K562 (cell line): ENCODE measurements at regions not wholly inside any gene's neighbourhood (a gene's known extent, or its start where the extent isn't known, plus 50 kb on each side); places are given as distances from the start of the nearest gene placed in this dataset.

Source experiments
- RAD51 ChIP-seq: fragments of 450-650 bp; IDR thresholded peaks from 2 replicates; pipeline ENCODE4 v1.7.1; 2016; ENCODE audit warnings: low read depth, mild to moderate bottlenecking, borderline replicate concordance
- ZFP1 ChIP-seq: fragments of 450-650 bp; formaldehyde crosslinking; IDR thresholded peaks from 2 replicates; pipeline ENCODE4 v1.4.0; 2020; ENCODE audit warnings: mild to moderate bottlenecking, mixed read lengths
- ZNF124 ChIP-seq: sonication (generic); formaldehyde crosslinking; IDR thresholded peaks from 2 replicates; pipeline ENCODE4 v1.8.1; 2022; ENCODE audit warnings: missing genetic modification reagents
- ZNF655 ChIP-seq: fragments of 250-450 bp; sonication (Bioruptor Pico); IDR thresholded peaks from 2 replicates; pipeline ENCODE4 v1.5.0; 2021

- TF ChIP-seq ZNF655 (CRISPR knock-in tag), result no peak
- TF ChIP-seq ZFP1 (CRISPR knock-in tag), result no peak
- no peak for TF ChIP-seq ZNF124 (CRISPR knock-in tag)
- no peak for TF ChIP-seq RAD51
Measured at GRCh38 chr18:29588446-29589100, 1411.6 kb upstream of the CDH2 start.
